A549 (cell line): ENCODE measurements at regions not wholly inside any gene's neighbourhood (a gene's known extent, or its start where the extent isn't known, plus 50 kb on each side); places are given as distances from the start of the nearest gene placed in this dataset.

ENCODE experiments used
- ATAC-seq, 2 experiments: fragments of 200-7000 bp in 1 of 2; fragments of >200 bp in 1 of 2; cut with Nextera tagmentation in 1 of 2; cut with Tn5 transposase in 1 of 2; 3 replicates each; pipeline versions ENCODE4 v1.8.0 to v1.9.1; 2018 to 2020; ENCODE audit warnings: mild to moderate bottlenecking in 1 of 2, moderate library complexity in 1 of 2
- CTCF ChIA-PET: fragments of 300-600 bp; sonication (Branson Sonifier 250); formaldehyde crosslinking; extraction: SDS; loops from one replicate; lab custom pipeline; 2021; ENCODE audit warnings: antibody characterized with exemption, inconsistent platforms; lab: Yijun Ruan, JAX
- POLR2A ChIA-PET: fragments of 350-600 bp; formaldehyde crosslinking; extraction: SDS; loops from one replicate; lab custom pipeline; 2021; ENCODE audit warnings: antibody characterized with exemption, inconsistent platforms; lab: Yijun Ruan, JAX
- DNase-seq, 2 experiments: peaks; one replicate each; pipeline versions ENCODE4 v3.0.0 to v3.0.0-alpha.2; 2011 to 2016; ENCODE audit warnings: low read depth in 1 of 2, low spot score in 1 of 2
- FAIRE-seq: peaks from 2 replicates; lab custom pipeline; 2011; peaks lifted over from hg19 to GRCh38; lab: Jason Lieb, UNC
- H3K27ac ChIP-seq, 2 experiments: fragments of >200 bp; sonication (Bioruptor Twin); formaldehyde crosslinking; 3 replicates each; pipeline ENCODE4 v1.5.1; 2016 to 2017
- H3K4me1 ChIP-seq: fragments of >200 bp; sonication (Bioruptor Twin); formaldehyde crosslinking; 3 replicates; pipeline ENCODE4 v1.6.1; 2016
- H3K4me2 ChIP-seq: fragments of >200 bp; sonication (Bioruptor Twin); formaldehyde crosslinking; 3 replicates; pipeline ENCODE4 v1.6.1; 2016
- H3K4me3 ChIP-seq: fragments of >200 bp; sonication (Bioruptor Twin); formaldehyde crosslinking; 3 replicates; pipeline ENCODE4 v1.5.1; 2016
- H3K9me3 ChIP-seq: fragments of >200 bp; sonication (Bioruptor Twin); formaldehyde crosslinking; 3 replicates; pipeline ENCODE4 v1.6.1; 2016
- BHLHE40 ChIP-seq: IDR thresholded peaks from 2 replicates; pipeline ENCODE4 v1.6.1; 2012; ENCODE audit warnings: low read depth, low read length, inconsistent platforms
- CHD2 ChIP-seq: fragments of 150-350 bp; IDR thresholded peaks from 2 replicates; pipeline ENCODE4 v1.6.1; 2014; ENCODE audit warnings: low read length; ENCODE audit not compliant: partially characterized antibody
- EHF ChIP-seq: fragments of 250-450 bp; sonication (Bioruptor Pico); IDR thresholded peaks from 2 replicates; pipeline ENCODE4 v1.5.0; 2020; ENCODE audit warnings: mild to moderate bottlenecking
- FOSB ChIP-seq: fragments of 250-450 bp; sonication (Bioruptor Pico); IDR thresholded peaks from 2 replicates; pipeline ENCODE4 v1.5.0; 2020; ENCODE audit warnings: mild to moderate bottlenecking, moderate library complexity
- FOSL2 ChIP-seq, 2 experiments: fragments of 450-650 bp in 1 of 2; fragments of >200 bp in 1 of 2; sonication (Bioruptor Twin) in 1 of 2; formaldehyde crosslinking; IDR thresholded peaks; 2 replicates each; pipeline versions ENCODE4 v1.5.0 to v1.6.1; 2016 to 2020; ENCODE audit warnings: mild to moderate bottlenecking in 1 of 2, moderate library complexity in 1 of 2
- HEYL ChIP-seq: fragments of 250-450 bp; sonication (Bioruptor Pico); IDR thresholded peaks from 2 replicates; pipeline ENCODE4 v1.8.0; 2021; ENCODE audit warnings: mild to moderate bottlenecking, moderate library complexity
- JUN ChIP-seq, 2 experiments: fragments of >200 bp; sonication (Bioruptor Twin); formaldehyde crosslinking; IDR thresholded peaks; 2 replicates in 1 of 2; 3 replicates in 1 of 2; pipeline ENCODE4 v1.6.1; 2016 to 2017
- JUNB ChIP-seq: fragments of >200 bp; sonication (Bioruptor Twin); formaldehyde crosslinking; IDR thresholded peaks from 2 replicates; pipeline ENCODE4 v1.6.1; 2016
- KDM1A ChIP-seq: fragments of 200-600 bp; sonication (generic); IDR thresholded peaks from 2 replicates; pipeline ENCODE4 v1.6.1; 2016; ENCODE audit warnings: low read depth, mild to moderate bottlenecking
- KDM5A ChIP-seq: fragments of 200-600 bp; sonication (generic); IDR thresholded peaks from 2 replicates; pipeline ENCODE4 v1.6.1; 2016; ENCODE audit warnings: antibody characterized with exemption, mild to moderate bottlenecking
- MAFK ChIP-seq: fragments of 450-650 bp; IDR thresholded peaks from 2 replicates; pipeline ENCODE4 v1.6.1; 2014; ENCODE audit not compliant: partially characterized antibody
- MAZ ChIP-seq: fragments of 150-350 bp; IDR thresholded peaks from 2 replicates; pipeline ENCODE4 v1.6.1; 2014; ENCODE audit warnings: antibody characterized with exemption, low read depth, low read length, borderline replicate concordance
- NFE2L2 ChIP-seq: fragments of 150-350 bp; conservative IDR thresholded peaks from 2 replicates; pipeline ENCODE4 v1.6.1; 2014; ENCODE audit warnings: low read length
- PHF8 ChIP-seq: fragments of 200-600 bp; sonication (generic); IDR thresholded peaks from 2 replicates; pipeline ENCODE4 v1.6.1; 2016; ENCODE audit warnings: low read depth, mild to moderate bottlenecking, antibody characterized with exemption, moderate library complexity, borderline replicate concordance
- POLR2A ChIP-seq: IDR thresholded peaks from 2 replicates; pipeline ENCODE4 v1.6.1; 2012; ENCODE audit warnings: mild to moderate bottlenecking, low read length
- RAD21 ChIP-seq, 2 experiments: fragments of >200 bp in 1 of 2; sonication (Bioruptor Twin) in 1 of 2; formaldehyde crosslinking in 1 of 2; IDR thresholded peaks in 1 of 2; conservative IDR thresholded peaks in 1 of 2; 2 replicates in 1 of 2; 3 replicates in 1 of 2; pipeline ENCODE4 v1.6.1; 2012 to 2018; ENCODE audit warnings: inconsistent platforms in 1 of 2
- SREBF2 ChIP-seq: fragments of 450-650 bp; IDR thresholded peaks from 2 replicates; pipeline ENCODE4 v1.6.1; 2014; ENCODE audit warnings: mild to moderate bottlenecking, moderate library complexity
- ZC3H11A ChIP-seq: fragments of 450-650 bp; IDR thresholded peaks from 2 replicates; pipeline ENCODE4 v1.6.1; 2014; ENCODE audit warnings: antibody characterized with exemption, mild to moderate bottlenecking
- WGBS: methylation state at CpG from one replicate; pipeline ENCODE4 v1.1.6; 2017; ENCODE audit errors: missing lambda C conversion rate; 5-methylcytosine and 5-hydroxymethylcytosine counted together
- TF ChIP-seq, protein P1 (sequence below): fragments of 450-650 bp; IDR thresholded peaks from 2 replicates; pipeline ENCODE4 v1.6.1; 2014; ENCODE audit warnings: antibody characterized with exemption
- TF ChIP-seq, protein P2 (sequence below): fragments of >200 bp; sonication (Bioruptor Twin); formaldehyde crosslinking; IDR thresholded peaks from 3 replicates; pipeline ENCODE4 v1.5.1; 2016
- TF ChIP-seq, protein P3 (sequence below): fragments of 150-350 bp; IDR thresholded peaks from 2 replicates; pipeline ENCODE4 v1.6.1; 2014; ENCODE audit warnings: low read depth, mild to moderate bottlenecking, low read length
- TF ChIP-seq, protein P4 (sequence below): fragments of 250-450 bp; sonication (Bioruptor Pico); IDR thresholded peaks from 2 replicates; pipeline ENCODE4 v1.5.0; 2021; ENCODE audit warnings: mild to moderate bottlenecking, moderate library complexity, borderline replicate concordance

DNA sequence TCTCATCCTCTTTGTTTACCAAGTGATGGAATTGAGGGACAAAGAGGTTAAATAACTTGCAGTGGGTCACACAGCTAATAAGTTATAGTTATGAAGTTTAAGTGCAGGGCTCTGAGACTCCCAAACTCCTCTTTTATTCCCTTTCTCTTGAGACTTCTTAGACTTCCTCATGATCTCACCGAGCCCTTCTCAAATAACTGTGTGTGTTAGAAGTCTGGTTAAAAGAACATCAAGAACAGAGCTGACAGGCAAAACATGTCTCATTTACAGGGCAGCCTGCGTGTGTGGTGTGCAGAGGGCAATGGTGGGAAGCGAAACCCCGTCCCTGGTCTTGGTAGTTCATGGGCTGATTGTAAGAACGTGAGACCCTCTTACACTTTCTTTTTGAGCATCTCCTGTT, 368.0 kb downstream of the SLC4A3 start:
- Histone ChIP-seq H3K4me2 (no peak overlapping the region), H3K4me3 (no peak overlapping the region), H3K9me3 (no peaks in the 10 kb centered on the region), H3K4me1 (no peaks in the 10 kb centered on the region), H3K27ac (no peak overlapping the region)
- FAIRE-seq, result no peak
- DNase-seq, result no peak
- TF ChIP-seq CHD2 (no peak), NFE2L2 (no peak), SREBF2 (no peak), FOSB (CRISPR knock-in tag) (no peak), PHF8 (no peak), POLR2A (no peak), KDM5A (no peak), BHLHE40 (no peak), HEYL (CRISPR knock-in tag) (no peak), JUN (IDR thresholded peaks at IDR 0.05) (no peak), MAZ (no peak), MAFK (no peak)
- CTCF ChIA-PET, result interaction anchor here (0.7 kb wide), 1 partner anchor 109 kb away, joined by 3 read pairs; no protein-coding TSS in a partner anchor
- ATAC-seq, result no peak
- 51% methylated on average over 5 of the region's 5 CpGs for WGBS
- POLR2A ChIA-PET, result no interaction called here

DNA sequence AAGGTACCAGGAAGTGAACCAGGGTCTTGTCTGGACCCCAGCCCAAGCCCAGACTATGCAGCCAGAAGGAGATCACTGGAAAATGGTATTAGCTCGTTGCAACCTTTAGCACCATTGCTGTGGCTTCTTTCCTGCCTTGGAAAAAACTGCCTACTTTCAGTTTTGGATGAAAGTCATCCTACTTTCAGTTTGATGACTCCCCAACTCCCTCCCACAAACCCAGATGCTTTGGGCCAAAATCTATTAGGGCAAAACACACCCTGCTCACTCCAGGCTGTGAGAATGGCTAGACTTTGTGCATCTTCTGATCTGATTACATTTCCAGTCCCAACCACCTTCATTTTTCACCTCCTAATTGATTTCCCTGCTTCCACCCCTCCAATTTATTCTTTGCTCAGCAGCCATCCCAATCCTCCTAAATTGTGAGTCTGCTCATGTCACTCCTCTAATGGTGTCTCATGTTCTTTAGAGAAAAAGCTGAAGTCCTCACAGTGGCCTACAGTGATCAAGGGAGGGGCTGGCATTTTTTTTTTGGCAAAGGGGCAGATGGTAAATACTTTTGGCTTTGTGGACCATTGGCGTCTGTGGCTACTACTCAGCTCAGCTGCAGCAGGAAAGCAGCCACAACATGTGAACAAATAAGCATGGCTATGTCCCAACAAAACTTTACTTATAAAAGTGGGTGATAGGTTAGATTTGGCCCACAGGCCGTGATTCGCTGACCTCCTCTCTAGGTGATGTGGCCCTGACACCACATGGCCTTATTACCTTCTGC, 368.7 kb downstream of the SLC4A3 start:
- CTCF ChIA-PET, result interaction anchor here (0.7 kb wide), 1 partner anchor 108 kb away, joined by 3 read pairs; no protein-coding TSS in a partner anchor

DNA sequence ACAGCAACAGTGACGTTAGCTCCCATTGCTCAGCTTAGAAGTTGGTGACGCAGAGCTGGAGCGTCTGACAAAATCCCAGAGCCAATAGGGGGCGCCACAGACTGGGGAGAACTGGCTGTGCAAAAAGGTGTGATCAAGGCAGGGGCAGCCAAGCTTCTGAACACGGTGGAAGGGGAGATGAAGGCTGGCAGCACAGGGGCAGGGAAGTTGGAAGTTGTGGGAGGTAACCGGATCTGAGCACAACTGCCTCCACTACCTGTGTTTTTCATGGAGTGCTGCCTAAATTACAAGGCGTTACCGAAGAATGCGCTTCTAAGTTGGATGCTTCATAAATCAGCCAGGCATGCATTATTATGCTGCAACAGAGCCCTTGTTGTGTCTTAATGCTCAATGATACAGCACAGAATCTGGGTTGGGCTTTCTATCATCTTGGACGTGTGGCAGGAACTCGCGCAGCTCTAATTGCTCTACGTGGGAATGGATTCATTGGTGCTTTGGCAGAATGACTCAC, 370.0 kb downstream of the SLC4A3 start:
- Histone ChIP-seq H3K4me2 (no peak overlapping the region), H3K4me3 (no peak overlapping the region), H3K9me3 (no peaks in the 10 kb centered on the region), H3K4me1 (peaks cover 12% of the 10 kb centered on the region), H3K27ac (no peak overlapping the region)
- WGBS, result 75% methylated on average over 12 of the region's 13 CpGs
- peak in 1 of 2 experiments; percentile 56; a peak in 2 of 6 replicates for ATAC-seq
- DNase-seq, result peak in 1 of 2 experiments; percentile 27
- no peak for FAIRE-seq
- ChIA-PET POLR2A (no interaction called here), CTCF (no interaction called here)
- TF ChIP-seq, protein P1, sequence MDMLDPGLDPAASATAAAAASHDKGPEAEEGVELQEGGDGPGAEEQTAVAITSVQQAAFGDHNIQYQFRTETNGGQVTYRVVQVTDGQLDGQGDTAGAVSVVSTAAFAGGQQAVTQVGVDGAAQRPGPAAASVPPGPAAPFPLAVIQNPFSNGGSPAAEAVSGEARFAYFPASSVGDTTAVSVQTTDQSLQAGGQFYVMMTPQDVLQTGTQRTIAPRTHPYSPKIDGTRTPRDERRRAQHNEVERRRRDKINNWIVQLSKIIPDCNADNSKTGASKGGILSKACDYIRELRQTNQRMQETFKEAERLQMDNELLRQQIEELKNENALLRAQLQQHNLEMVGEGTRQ, result no peak
- TF ChIP-seq ZC3H11A, result no peak
- TF ChIP-seq KDM5A, result no peak
- TF ChIP-seq, protein P2, sequence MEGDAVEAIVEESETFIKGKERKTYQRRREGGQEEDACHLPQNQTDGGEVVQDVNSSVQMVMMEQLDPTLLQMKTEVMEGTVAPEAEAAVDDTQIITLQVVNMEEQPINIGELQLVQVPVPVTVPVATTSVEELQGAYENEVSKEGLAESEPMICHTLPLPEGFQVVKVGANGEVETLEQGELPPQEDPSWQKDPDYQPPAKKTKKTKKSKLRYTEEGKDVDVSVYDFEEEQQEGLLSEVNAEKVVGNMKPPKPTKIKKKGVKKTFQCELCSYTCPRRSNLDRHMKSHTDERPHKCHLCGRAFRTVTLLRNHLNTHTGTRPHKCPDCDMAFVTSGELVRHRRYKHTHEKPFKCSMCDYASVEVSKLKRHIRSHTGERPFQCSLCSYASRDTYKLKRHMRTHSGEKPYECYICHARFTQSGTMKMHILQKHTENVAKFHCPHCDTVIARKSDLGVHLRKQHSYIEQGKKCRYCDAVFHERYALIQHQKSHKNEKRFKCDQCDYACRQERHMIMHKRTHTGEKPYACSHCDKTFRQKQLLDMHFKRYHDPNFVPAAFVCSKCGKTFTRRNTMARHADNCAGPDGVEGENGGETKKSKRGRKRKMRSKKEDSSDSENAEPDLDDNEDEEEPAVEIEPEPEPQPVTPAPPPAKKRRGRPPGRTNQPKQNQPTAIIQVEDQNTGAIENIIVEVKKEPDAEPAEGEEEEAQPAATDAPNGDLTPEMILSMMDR, result peak; percentile 21; the same call in 1 of the 3 replicates
- TF ChIP-seq FOSB (CRISPR knock-in tag), result no peak
- no peak for TF ChIP-seq KDM1A
- TF ChIP-seq CHD2, result no peak
- TF ChIP-seq, protein P3, sequence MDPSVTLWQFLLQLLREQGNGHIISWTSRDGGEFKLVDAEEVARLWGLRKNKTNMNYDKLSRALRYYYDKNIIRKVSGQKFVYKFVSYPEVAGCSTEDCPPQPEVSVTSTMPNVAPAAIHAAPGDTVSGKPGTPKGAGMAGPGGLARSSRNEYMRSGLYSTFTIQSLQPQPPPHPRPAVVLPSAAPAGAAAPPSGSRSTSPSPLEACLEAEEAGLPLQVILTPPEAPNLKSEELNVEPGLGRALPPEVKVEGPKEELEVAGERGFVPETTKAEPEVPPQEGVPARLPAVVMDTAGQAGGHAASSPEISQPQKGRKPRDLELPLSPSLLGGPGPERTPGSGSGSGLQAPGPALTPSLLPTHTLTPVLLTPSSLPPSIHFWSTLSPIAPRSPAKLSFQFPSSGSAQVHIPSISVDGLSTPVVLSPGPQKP, result no peak
- TF ChIP-seq RAD21 (conservative IDR thresholded peaks at IDR 0.05 in 1 of 2, IDR thresholded peaks at IDR 0.05 in 1 of 2), result peak; percentile 44 to 61
- TF ChIP-seq BHLHE40, result no peak
- no peak for TF ChIP-seq FOSL2 (IDR thresholded peaks at IDR 0.05)
- TF ChIP-seq FOSL2 (CRISPR knock-in tag; IDR thresholded peaks at IDR 0.05), result no peak

More for the DNA sequence above, 368.7 kb downstream of the SLC4A3 start:
- ATAC-seq (no peak), DNase-seq (no peak), FAIRE-seq (no peak)
- H3K9me3 ChIP-seq, result no peaks in the 10 kb centered on the region
- H3K4me3 ChIP-seq, result no peak overlapping the region
- 63% methylated on average over 4 of the region's 4 CpGs for WGBS
- TF ChIP-seq EHF (CRISPR knock-in tag) (no peak), JUNB (no peak)
- TF ChIP-seq, protein P4, sequence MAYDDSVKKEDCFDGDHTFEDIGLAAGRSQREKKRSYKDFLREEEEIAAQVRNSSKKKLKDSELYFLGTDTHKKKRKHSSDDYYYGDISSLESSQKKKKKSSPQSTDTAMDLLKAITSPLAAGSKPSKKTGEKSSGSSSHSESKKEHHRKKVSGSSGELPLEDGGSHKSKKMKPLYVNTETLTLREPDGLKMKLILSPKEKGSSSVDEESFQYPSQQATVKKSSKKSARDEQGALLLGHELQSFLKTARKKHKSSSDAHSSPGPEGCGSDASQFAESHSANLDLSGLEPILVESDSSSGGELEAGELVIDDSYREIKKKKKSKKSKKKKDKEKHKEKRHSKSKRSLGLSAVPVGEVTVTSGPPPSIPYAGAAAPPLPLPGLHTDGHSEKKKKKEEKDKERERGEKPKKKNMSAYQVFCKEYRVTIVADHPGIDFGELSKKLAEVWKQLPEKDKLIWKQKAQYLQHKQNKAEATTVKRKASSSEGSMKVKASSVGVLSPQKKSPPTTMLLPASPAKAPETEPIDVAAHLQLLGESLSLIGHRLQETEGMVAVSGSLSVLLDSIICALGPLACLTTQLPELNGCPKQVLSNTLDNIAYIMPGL (CRISPR knock-in tag), result no peak
- H3K4me1 ChIP-seq, result peaks cover 2% of the 10 kb centered on the region; the same call in 2 of the 3 replicates
- POLR2A ChIA-PET, result no interaction called here
- no peak overlapping the region for H3K4me2 ChIP-seq
- H3K27ac ChIP-seq, result no peak overlapping the region
